SK-N-SH (cell line): ENCODE measurements at regions not wholly inside any gene's neighbourhood (a gene's known extent, or its start where the extent isn't known, plus 50 kb on each side); places are given as distances from the start of the nearest gene placed in this dataset.

ENCODE experiments used
- CTCF ChIA-PET: fragments of 300-600, 350-600 bp; formaldehyde crosslinking; extraction: SDS; loops from one replicate; lab custom pipeline; 2021; lab: Yijun Ruan, JAX
- POLR2A ChIA-PET: fragments of 350-600 bp; sonication (Branson Sonifier 250); formaldehyde crosslinking; extraction: SDS; loops from one replicate; lab custom pipeline; 2020; ENCODE audit warnings: antibody characterized with exemption, inconsistent platforms; lab: Yijun Ruan, JAX
- DNase-seq: peaks from one replicate; pipeline ENCODE4 v3.0.0; 2012
- H2AFZ ChIP-seq: fragments of 200-600 bp; sonication (generic); 2 replicates; pipeline ENCODE4 v1.8.1; 2016; ENCODE audit warnings: antibody characterized with exemption, mild to moderate bottlenecking, low read depth
- H3F3A ChIP-seq: fragments of 200-600 bp; sonication (generic); replicated peaks from 2 replicates; pipeline ENCODE3; 2016; ENCODE audit warnings: antibody characterized with exemption, mild to moderate bottlenecking; ENCODE audit not compliant: insufficient read depth
- H3K27ac ChIP-seq, 2 experiments: fragments of 200-500 bp in 1 of 2; fragments of 200-600 bp in 1 of 2; sonication (Bioruptor generic) in 1 of 2; sonication (generic), shearing (Covaris generic) in 1 of 2; 2 replicates each; pipeline versions ENCODE4 v1.5.1 to v1.6.1; 2014 to 2016; ENCODE audit warnings: low read depth in 2 of 2, inconsistent platforms in 1 of 2, low read length in 1 of 2, mild to moderate bottlenecking in 1 of 2, mixed read lengths in 1 of 2
- H3K27me3 ChIP-seq: fragments of 200-600 bp; sonication (generic), shearing (Covaris generic); 2 replicates; pipeline ENCODE4 v1.6.1; 2016; ENCODE audit warnings: mixed run types; ENCODE audit not compliant: insufficient read depth
- H3K36me3 ChIP-seq, 2 experiments: fragments of 200-500 bp in 1 of 2; fragments of 200-600 bp in 1 of 2; sonication (Bioruptor generic) in 1 of 2; sonication (generic) in 1 of 2; replicated peaks in 1 of 2; 2 replicates each; pipeline versions ENCODE3 to v1.5.1; 2014 to 2016; ENCODE audit warnings: low read length in 1 of 2, mild to moderate bottlenecking in 1 of 2; ENCODE audit not compliant: insufficient read depth in 2 of 2, control insufficient read depth in 1 of 2
- H3K4me1 ChIP-seq, 2 experiments: fragments of 200-500 bp in 1 of 2; fragments of 200-600 bp in 1 of 2; sonication (Bioruptor generic) in 1 of 2; sonication (generic), shearing (Covaris generic) in 1 of 2; 2 replicates each; pipeline versions ENCODE4 v1.5.1 to v1.6.1; 2014 to 2016; ENCODE audit warnings: low read depth in 1 of 2, low read length in 1 of 2, mixed run types in 1 of 2; ENCODE audit not compliant: insufficient read depth in 2 of 2, control insufficient read depth in 1 of 2
- H3K4me2 ChIP-seq: fragments of 200-600 bp; sonication (generic), shearing (Covaris generic); 2 replicates; pipeline ENCODE4 v1.6.1; 2017; ENCODE audit warnings: mixed run types
- H3K4me3 ChIP-seq, 2 experiments: fragments of 200-500 bp in 1 of 2; fragments of 200-600 bp in 1 of 2; sonication (Bioruptor generic) in 1 of 2; sonication (generic), shearing (Covaris generic) in 1 of 2; 2 replicates each; pipeline versions ENCODE4 v1.5.1 to v1.8.1; 2014 to 2016; ENCODE audit warnings: low read depth in 2 of 2, inconsistent platforms in 1 of 2, low read length in 1 of 2, mild to moderate bottlenecking in 1 of 2, mixed read lengths in 1 of 2, moderate library complexity in 1 of 2
- H3K79me2 ChIP-seq: fragments of 200-600 bp; sonication (generic); 2 replicates; pipeline ENCODE4 v1.8.1; 2017; ENCODE audit warnings: mild to moderate bottlenecking; ENCODE audit not compliant: insufficient read depth
- H3K9ac ChIP-seq: fragments of 200-600 bp; sonication (generic); 2 replicates; pipeline ENCODE4 v1.6.1; 2017; ENCODE audit warnings: mixed run types
- H3K9me2 ChIP-seq: fragments of 200-600 bp; sonication (generic); 2 replicates; pipeline ENCODE4 v1.6.1; 2017; ENCODE audit warnings: mixed run types
- H3K9me3 ChIP-seq: fragments of 200-600 bp; sonication (generic); 2 replicates; pipeline ENCODE4 v1.6.1; 2017; ENCODE audit warnings: mixed run types, mild to moderate bottlenecking, moderate library complexity
- H4K20me1 ChIP-seq: fragments of 200-600 bp; sonication (generic); 2 replicates; pipeline ENCODE4 v1.6.1; 2017; ENCODE audit warnings: mild to moderate bottlenecking, mixed run types; ENCODE audit not compliant: insufficient read depth
- CHD2 ChIP-seq: fragments of 150-350 bp; IDR thresholded peaks from 2 replicates; pipeline ENCODE4 v1.6.1; 2018; ENCODE audit warnings: low read length; ENCODE audit not compliant: partially characterized antibody
- ELF1 ChIP-seq: IDR thresholded peaks from 2 replicates; pipeline ENCODE4 v1.4.0; 2012
- EZH2phosphoT487 ChIP-seq: fragments of 200-600 bp; sonication (generic); IDR thresholded peaks from 2 replicates; pipeline ENCODE4 v1.6.1; 2017; ENCODE audit warnings: low read depth, mixed run types, mild to moderate bottlenecking, antibody characterized with exemption, moderate library complexity, borderline replicate concordance
- FOSL2 ChIP-seq: IDR thresholded peaks from 2 replicates; pipeline ENCODE4 v1.4.0; 2012; ENCODE audit warnings: low read depth, mild to moderate bottlenecking, moderate library complexity, borderline replicate concordance
- FOXJ3 ChIP-seq: sonication (generic); formaldehyde crosslinking; IDR thresholded peaks from 2 replicates; pipeline ENCODE4 v1.5.1; 2020; ENCODE audit warnings: mild to moderate bottlenecking, missing genetic modification reagents
- GABPA ChIP-seq: IDR thresholded peaks from 2 replicates; pipeline ENCODE4 v1.4.0; 2012; ENCODE audit warnings: low read depth, mild to moderate bottlenecking
- GATA2 ChIP-seq: sonication (generic); formaldehyde crosslinking; IDR thresholded peaks from 2 replicates; pipeline ENCODE4 v1.5.0; 2020; ENCODE audit warnings: mild to moderate bottlenecking, missing genetic modification reagents
- JUND ChIP-seq: IDR thresholded peaks from 2 replicates; pipeline ENCODE4 v1.4.0; 2012
- MXI1 ChIP-seq: IDR thresholded peaks from 2 replicates; pipeline ENCODE4 v1.6.1; 2012; ENCODE audit warnings: mild to moderate bottlenecking, low read depth, low read length, improper control_type of control experiment
- NRF1 ChIP-seq: IDR thresholded peaks from 2 replicates; pipeline ENCODE4 v1.6.1; 2012; ENCODE audit warnings: low read depth, mild to moderate bottlenecking, low read length
- POLR2AphosphoS5 ChIP-seq: IDR thresholded peaks from 2 replicates; pipeline ENCODE4 v1.6.1; 2012; ENCODE audit warnings: low read depth, low read length
- RCOR1 ChIP-seq: fragments of 150-350 bp; IDR thresholded peaks from 2 replicates; pipeline ENCODE4 v1.6.1; 2017; ENCODE audit warnings: antibody characterized with exemption, low read length
- RFX5 ChIP-seq: IDR thresholded peaks from 2 replicates; pipeline ENCODE4 v1.6.1; 2012; ENCODE audit warnings: mild to moderate bottlenecking, improper control_type of control experiment, low read length
- RXRA ChIP-seq: IDR thresholded peaks from 2 replicates; pipeline ENCODE4 v1.4.0; 2012; ENCODE audit warnings: low read depth, mild to moderate bottlenecking, borderline replicate concordance
- SIN3A ChIP-seq: IDR thresholded peaks from 2 replicates; pipeline ENCODE4 v1.6.1; 2012; ENCODE audit warnings: low read depth, mild to moderate bottlenecking, low read length, moderate library complexity, borderline replicate concordance
- TCF12 ChIP-seq: IDR thresholded peaks from 2 replicates; pipeline ENCODE4 v1.4.0; 2012
- YY1 ChIP-seq: IDR thresholded peaks from 2 replicates; pipeline ENCODE4 v1.4.0; 2012; ENCODE audit warnings: low read depth, mild to moderate bottlenecking
- WGBS: methylation state at CpG from one replicate; pipeline ENCODE4 v1.1.6; 2017; ENCODE audit warnings: low lambda C conversion rate; 5-methylcytosine and 5-hydroxymethylcytosine counted together
- TF ChIP-seq, protein P1 (sequence below): IDR thresholded peaks from 2 replicates; pipeline ENCODE4 v1.4.0; 2012; ENCODE audit warnings: low read depth, borderline replicate concordance
- TF ChIP-seq, protein P2 (sequence below): fragments of 150-350 bp; IDR thresholded peaks from 2 replicates; pipeline ENCODE4 v1.6.1; 2016; ENCODE audit warnings: mild to moderate bottlenecking, low read depth, low read length
- TF ChIP-seq, protein P3 (sequence below): fragments of 200-600 bp; sonication (generic); IDR thresholded peaks from 2 replicates; pipeline ENCODE4 v1.6.1; 2017; ENCODE audit warnings: antibody characterized with exemption, mild to moderate bottlenecking, moderate library complexity
- TF ChIP-seq, protein P4 (sequence below): IDR thresholded peaks from 2 replicates; pipeline ENCODE4 v1.4.0; 2012; ENCODE audit warnings: low read depth, borderline replicate concordance
- TF ChIP-seq, protein P5 (sequence below): fragments of 150-350 bp; IDR thresholded peaks from 2 replicates; pipeline ENCODE4 v1.6.1; 2017; ENCODE audit warnings: antibody characterized with exemption, low read length, low read depth, borderline replicate concordance

DNA sequence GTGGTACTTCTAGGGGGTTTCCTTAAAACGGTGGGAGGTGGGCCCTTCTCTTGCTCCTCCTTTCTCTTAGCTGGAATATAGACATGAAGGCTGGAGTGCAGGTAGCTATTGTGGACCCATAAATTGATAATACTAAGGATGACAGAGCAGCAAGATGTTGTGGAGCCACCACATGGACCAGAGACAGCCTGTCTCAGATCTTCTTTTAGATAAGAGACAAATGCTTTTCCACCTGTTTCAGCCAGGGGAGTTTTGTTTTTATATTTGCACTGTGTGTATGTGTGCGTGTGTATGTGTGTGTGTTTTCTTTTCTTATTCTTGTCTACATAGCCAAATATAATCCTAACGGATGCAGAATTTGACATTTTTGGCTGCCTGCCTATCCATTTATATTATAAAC, 62.9 kb upstream of the HIF1A start:
- peaks cover 0 to 7% of the 10 kb centered on the region in 2 experiments; a peak in 2 of 4 replicates for H3K4me1 ChIP-seq
- ChIA-PET POLR2A (no interaction called here), CTCF (interaction anchor here (1.1 kb wide), 1 partner anchor 12 kb away, joined by 3 read pairs; no protein-coding TSS in a partner anchor)
- H3K79me2 ChIP-seq = no peaks in the 10 kb centered on the region
- no peaks in the 10 kb centered on the region for H3K9me2 ChIP-seq
- no peak overlapping the region for H3K4me2 ChIP-seq
- H3K9me3 ChIP-seq = no peaks in the 10 kb centered on the region
- no peaks in the 10 kb centered on the region for H4K20me1 ChIP-seq
- H3K36me3 ChIP-seq = no peaks in the 10 kb centered on the region
- no peak overlapping the region for H3K9ac ChIP-seq
- H3K27ac ChIP-seq = no peak overlapping the region; a peak in 1 of 4 replicates
- no peak overlapping the region for H2AFZ ChIP-seq
- no peak for DNase-seq
- TF ChIP-seq RCOR1 = no peak
- TF ChIP-seq, protein P1, sequence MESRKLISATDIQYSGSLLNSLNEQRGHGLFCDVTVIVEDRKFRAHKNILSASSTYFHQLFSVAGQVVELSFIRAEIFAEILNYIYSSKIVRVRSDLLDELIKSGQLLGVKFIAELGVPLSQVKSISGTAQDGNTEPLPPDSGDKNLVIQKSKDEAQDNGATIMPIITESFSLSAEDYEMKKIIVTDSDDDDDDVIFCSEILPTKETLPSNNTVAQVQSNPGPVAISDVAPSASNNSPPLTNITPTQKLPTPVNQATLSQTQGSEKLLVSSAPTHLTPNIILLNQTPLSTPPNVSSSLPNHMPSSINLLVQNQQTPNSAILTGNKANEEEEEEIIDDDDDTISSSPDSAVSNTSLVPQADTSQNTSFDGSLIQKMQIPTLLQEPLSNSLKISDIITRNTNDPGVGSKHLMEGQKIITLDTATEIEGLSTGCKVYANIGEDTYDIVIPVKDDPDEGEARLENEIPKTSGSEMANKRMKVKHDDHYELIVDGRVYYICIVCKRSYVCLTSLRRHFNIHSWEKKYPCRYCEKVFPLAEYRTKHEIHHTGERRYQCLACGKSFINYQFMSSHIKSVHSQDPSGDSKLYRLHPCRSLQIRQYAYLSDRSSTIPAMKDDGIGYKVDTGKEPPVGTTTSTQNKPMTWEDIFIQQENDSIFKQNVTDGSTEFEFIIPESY = no peak
- TF ChIP-seq RFX5 = no peak
- no peak for TF ChIP-seq RXRA
- no peak for TF ChIP-seq NRF1
- TF ChIP-seq, protein P2, sequence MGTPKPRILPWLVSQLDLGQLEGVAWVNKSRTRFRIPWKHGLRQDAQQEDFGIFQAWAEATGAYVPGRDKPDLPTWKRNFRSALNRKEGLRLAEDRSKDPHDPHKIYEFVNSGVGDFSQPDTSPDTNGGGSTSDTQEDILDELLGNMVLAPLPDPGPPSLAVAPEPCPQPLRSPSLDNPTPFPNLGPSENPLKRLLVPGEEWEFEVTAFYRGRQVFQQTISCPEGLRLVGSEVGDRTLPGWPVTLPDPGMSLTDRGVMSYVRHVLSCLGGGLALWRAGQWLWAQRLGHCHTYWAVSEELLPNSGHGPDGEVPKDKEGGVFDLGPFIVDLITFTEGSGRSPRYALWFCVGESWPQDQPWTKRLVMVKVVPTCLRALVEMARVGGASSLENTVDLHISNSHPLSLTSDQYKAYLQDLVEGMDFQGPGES = no peak
- peak; percentile 61; the same call in 1 of the 2 replicates for TF ChIP-seq GATA2 (CRISPR knock-in tag)
- no peak overlapping the region for H3K4me3 ChIP-seq
- H3F3A ChIP-seq = no peaks in the 10 kb centered on the region
- WGBS = 73% methylated on average over 3 of the region's 3 CpGs
- H3K27me3 ChIP-seq = no peaks in the 10 kb centered on the region

DNA sequence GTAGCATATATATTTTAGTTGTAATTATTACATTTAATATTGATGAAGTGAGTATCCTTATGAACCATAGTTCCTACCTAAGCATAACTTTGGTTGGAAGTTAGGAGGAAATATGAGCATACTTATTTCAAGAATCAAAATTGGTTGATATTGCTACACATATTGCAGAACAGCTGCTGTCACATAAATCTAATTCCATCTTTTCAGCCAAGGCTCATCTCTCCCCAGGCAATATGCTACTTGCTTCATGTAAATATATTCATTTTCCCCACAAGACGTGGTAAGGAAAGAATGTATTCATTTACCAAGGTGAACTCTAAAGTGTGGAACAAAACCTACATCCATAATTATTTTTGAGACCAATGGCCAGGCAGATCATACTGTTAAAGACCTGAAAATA, 62.5 kb upstream of the HIF1A start:
- Histone ChIP-seq H3K9ac (no peak overlapping the region), H2AFZ (no peak overlapping the region), H3F3A (no peaks in the 10 kb centered on the region), H3K9me2 (no peaks in the 10 kb centered on the region), H3K36me3 (no peaks in the 10 kb centered on the region), H3K4me1 (peaks cover 0 to 7% of the 10 kb centered on the region in 2 experiments; a peak in 2 of 4 replicates), H3K79me2 (no peaks in the 10 kb centered on the region), H3K9me3 (no peaks in the 10 kb centered on the region)
- no peak for DNase-seq
- CTCF ChIA-PET = interaction anchor here (1.1 kb wide), 1 partner anchor 12 kb away, joined by 3 read pairs; no protein-coding TSS in a partner anchor
- TF ChIP-seq YY1 = no peak
- no peak for TF ChIP-seq RXRA
- TF ChIP-seq, protein P3, sequence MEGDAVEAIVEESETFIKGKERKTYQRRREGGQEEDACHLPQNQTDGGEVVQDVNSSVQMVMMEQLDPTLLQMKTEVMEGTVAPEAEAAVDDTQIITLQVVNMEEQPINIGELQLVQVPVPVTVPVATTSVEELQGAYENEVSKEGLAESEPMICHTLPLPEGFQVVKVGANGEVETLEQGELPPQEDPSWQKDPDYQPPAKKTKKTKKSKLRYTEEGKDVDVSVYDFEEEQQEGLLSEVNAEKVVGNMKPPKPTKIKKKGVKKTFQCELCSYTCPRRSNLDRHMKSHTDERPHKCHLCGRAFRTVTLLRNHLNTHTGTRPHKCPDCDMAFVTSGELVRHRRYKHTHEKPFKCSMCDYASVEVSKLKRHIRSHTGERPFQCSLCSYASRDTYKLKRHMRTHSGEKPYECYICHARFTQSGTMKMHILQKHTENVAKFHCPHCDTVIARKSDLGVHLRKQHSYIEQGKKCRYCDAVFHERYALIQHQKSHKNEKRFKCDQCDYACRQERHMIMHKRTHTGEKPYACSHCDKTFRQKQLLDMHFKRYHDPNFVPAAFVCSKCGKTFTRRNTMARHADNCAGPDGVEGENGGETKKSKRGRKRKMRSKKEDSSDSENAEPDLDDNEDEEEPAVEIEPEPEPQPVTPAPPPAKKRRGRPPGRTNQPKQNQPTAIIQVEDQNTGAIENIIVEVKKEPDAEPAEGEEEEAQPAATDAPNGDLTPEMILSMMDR = no peak
- no peak for TF ChIP-seq FOSL2
- no peak for TF ChIP-seq GATA2 (CRISPR knock-in tag)
- TF ChIP-seq TCF12 = no peak
- TF ChIP-seq, protein P4, sequence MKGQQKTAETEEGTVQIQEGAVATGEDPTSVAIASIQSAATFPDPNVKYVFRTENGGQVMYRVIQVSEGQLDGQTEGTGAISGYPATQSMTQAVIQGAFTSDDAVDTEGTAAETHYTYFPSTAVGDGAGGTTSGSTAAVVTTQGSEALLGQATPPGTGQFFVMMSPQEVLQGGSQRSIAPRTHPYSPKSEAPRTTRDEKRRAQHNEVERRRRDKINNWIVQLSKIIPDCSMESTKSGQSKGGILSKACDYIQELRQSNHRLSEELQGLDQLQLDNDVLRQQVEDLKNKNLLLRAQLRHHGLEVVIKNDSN = no peak
- no peak for TF ChIP-seq ELF1
- TF ChIP-seq MXI1 = no peak
- TF ChIP-seq FOXJ3 (CRISPR knock-in tag) = no peak
- no peak for TF ChIP-seq SIN3A
- no peak for TF ChIP-seq GABPA
- no peak for TF ChIP-seq NRF1
- no peak for TF ChIP-seq CHD2
- TF ChIP-seq POLR2AphosphoS5 = no peak
- TF ChIP-seq, protein P5, sequence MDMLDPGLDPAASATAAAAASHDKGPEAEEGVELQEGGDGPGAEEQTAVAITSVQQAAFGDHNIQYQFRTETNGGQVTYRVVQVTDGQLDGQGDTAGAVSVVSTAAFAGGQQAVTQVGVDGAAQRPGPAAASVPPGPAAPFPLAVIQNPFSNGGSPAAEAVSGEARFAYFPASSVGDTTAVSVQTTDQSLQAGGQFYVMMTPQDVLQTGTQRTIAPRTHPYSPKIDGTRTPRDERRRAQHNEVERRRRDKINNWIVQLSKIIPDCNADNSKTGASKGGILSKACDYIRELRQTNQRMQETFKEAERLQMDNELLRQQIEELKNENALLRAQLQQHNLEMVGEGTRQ = no peak
- TF ChIP-seq EZH2phosphoT487 = no peak
- TF ChIP-seq JUND = no peak
- no peak for TF ChIP-seq RCOR1
- TF ChIP-seq, all 33 proteins: peak for 0
- no peaks in the 10 kb centered on the region for H4K20me1 ChIP-seq
- POLR2A ChIA-PET = no interaction called here
- no peak overlapping the region for H3K27ac ChIP-seq
- no peak overlapping the region for H3K4me3 ChIP-seq
- 92% methylated on average over 1 of the region's 1 CpG for WGBS
- no peak overlapping the region for H3K4me2 ChIP-seq
- no peaks in the 10 kb centered on the region for H3K27me3 ChIP-seq
